ENCODE measurements at regions not wholly inside any gene's neighbourhood (a gene's known extent, or its start where the extent isn't known, plus 50 kb on each side); places are given as distances from the start of the nearest gene placed in this dataset.
"Not testable (repeated sequence)": the region's sequence is repeated elsewhere in the genome, so short reads cannot be mapped to it uniquely, and the experiment has no call there.

GRCh38 chr5:104111632-104112031, 549.0 kb upstream of the NUDT12 start:
- FAIRE-seq = no peak

GRCh38 chr5:104096451-104096850, 533.9 kb upstream of the NUDT12 start:
- no peak for FAIRE-seq

GRCh38 chr5:104095527-104095926, 532.9 kb upstream of the NUDT12 start:
- FAIRE-seq = no peak

- no peak for FAIRE-seq
These were observed 526.5 kb upstream of the NUDT12 start for GRCh38 chr5:104088876-104089778.

- FAIRE-seq = no peak
These were observed 522.3 kb upstream of the NUDT12 start for GRCh38 chr5:104084896-104085295.

GRCh38 chr5:104082754-104083153, 520.2 kb upstream of the NUDT12 start:
- FAIRE-seq = peak; percentile 15

GRCh38 chr5:104081232-104081631, 518.6 kb upstream of the NUDT12 start:
- FAIRE-seq = no peak

- FAIRE-seq = no peak
These were observed 518.1 kb upstream of the NUDT12 start for GRCh38 chr5:104080646-104081175.

- FAIRE-seq = not testable (repeated sequence)
These were observed 517.5 kb upstream of the NUDT12 start for GRCh38 chr5:104079861-104080645.

GRCh38 chr5:104071887-104072286, 509.3 kb upstream of the NUDT12 start:
- no peak for FAIRE-seq

GRCh38 chr5:104062621-104063377, 500.2 kb upstream of the NUDT12 start:
- no peak for FAIRE-seq

- FAIRE-seq = no peak
These were observed 499.1 kb upstream of the NUDT12 start for GRCh38 chr5:104061707-104062106.

- FAIRE-seq = no peak
These were observed 490.7 kb upstream of the NUDT12 start for GRCh38 chr5:104053353-104053649.

- FAIRE-seq = no peak
These were observed 490.2 kb upstream of the NUDT12 start for GRCh38 chr5:104052558-104053352.

GRCh38 chr5:104050436-104050835, 487.8 kb upstream of the NUDT12 start:
- no peak for FAIRE-seq

- FAIRE-seq = no peak
These were observed 487.2 kb upstream of the NUDT12 start for GRCh38 chr5:104049752-104050151.

GRCh38 chr5:104048231-104048630, 485.6 kb upstream of the NUDT12 start:
- FAIRE-seq = no peak

- no peak for FAIRE-seq
These were observed 483.4 kb upstream of the NUDT12 start for GRCh38 chr5:104045987-104046386.

GRCh38 chr5:104039871-104040270, 477.3 kb upstream of the NUDT12 start:
- not testable (repeated sequence) for FAIRE-seq

GRCh38 chr5:104037136-104037535, 474.5 kb upstream of the NUDT12 start:
- FAIRE-seq = not testable (repeated sequence)

- not testable (repeated sequence) for FAIRE-seq
These were observed 470.6 kb upstream of the NUDT12 start for GRCh38 chr5:104033186-104033585.

GRCh38 chr5:104024538-104024937, 461.9 kb upstream of the NUDT12 start:
- FAIRE-seq = no peak

Data from G401.6 (cell line).